CD4-positive, CD25-positive, alpha-beta regulatory T cell (primary cell): ENCODE measurements at regions not wholly inside any gene's neighbourhood (a gene's known extent, or its start where the extent isn't known, plus 50 kb on each side); places are given as distances from the start of the nearest gene placed in this dataset.

Experiments used
- ATAC-seq, 2 donors: fragments of 150-1000 bp; cut with Tn5 transposase; one replicate each; pipeline ENCODE4 v1.10.0; 2021; ENCODE audit warnings: low read depth in 2 of 2, moderate number of reproducible peaks in 2 of 2, moderate library complexity in 1 of 2
- DNase-seq, 3 donors: peaks; one replicate each; pipeline versions ENCODE4 v3.0.0 to v3.0.0-alpha.2; 2012 to 2022; ENCODE audit warnings: mixed read lengths in 1 of 3
- H3K27ac ChIP-seq: one replicate; pipeline ENCODE4 v1.7.0; 2013; ENCODE audit warnings: mild to moderate bottlenecking, low read length; ENCODE audit not compliant: insufficient read depth, poor library complexity, severe bottlenecking
- H3K27me3 ChIP-seq: one replicate; pipeline ENCODE4 v1.7.0; 2013; ENCODE audit warnings: low read length; ENCODE audit not compliant: control insufficient read depth, insufficient read depth
- H3K36me3 ChIP-seq: one replicate; pipeline ENCODE4 v1.7.0; 2013; ENCODE audit warnings: mild to moderate bottlenecking, low read length, moderate library complexity; ENCODE audit not compliant: control insufficient read depth, insufficient read depth
- H3K4me1 ChIP-seq: 2 replicates; pipeline ENCODE4 v1.7.0; 2013; ENCODE audit warnings: mild to moderate bottlenecking, low read length; ENCODE audit not compliant: insufficient read depth, control insufficient read depth, poor library complexity, severe bottlenecking
- H3K4me3 ChIP-seq: one replicate; pipeline ENCODE4 v1.7.0; 2013; ENCODE audit warnings: low read depth, mild to moderate bottlenecking, low read length, moderate library complexity
- H3K9me3 ChIP-seq, 2 experiments: 1 replicate in 1 of 2; 2 replicates in 1 of 2; pipeline ENCODE4 v1.7.0; 2013; ENCODE audit warnings: low read length in 2 of 2, mild to moderate bottlenecking in 1 of 2, moderate library complexity in 1 of 2; ENCODE audit not compliant: control insufficient read depth in 2 of 2
- H3K27ac Mint-ChIP-seq, 3 donors: one replicate each; pipeline ENCODE4 v1.8.0; 2020 to 2022; ENCODE audit warnings: mild to moderate bottlenecking in 3 of 3, mixed read lengths in 3 of 3, moderate library complexity in 2 of 3
- H3K27me3 Mint-ChIP-seq: one replicate; pipeline ENCODE4 v1.8.0; 2022; ENCODE audit warnings: mild to moderate bottlenecking, mixed read lengths
- H3K36me3 Mint-ChIP-seq: one replicate; pipeline ENCODE4 v1.8.0; 2020; ENCODE audit warnings: mixed read lengths
- H3K4me1 Mint-ChIP-seq, 4 donors: one replicate each; pipeline ENCODE4 v1.8.0; 2020 to 2022; ENCODE audit warnings: mixed read lengths in 4 of 4, mild to moderate bottlenecking in 1 of 4
- H3K4me3 Mint-ChIP-seq, 4 donors: one replicate each; pipeline ENCODE4 v1.8.0; 2020 to 2022; ENCODE audit warnings: mild to moderate bottlenecking in 4 of 4, mixed read lengths in 4 of 4, moderate library complexity in 3 of 4
- H3K9me3 Mint-ChIP-seq, 7 donors: one replicate each; pipeline ENCODE4 v1.8.0; 2020 to 2022; ENCODE audit warnings: mixed read lengths in 7 of 7, mild to moderate bottlenecking in 3 of 7, moderate library complexity in 2 of 7

GRCh38 chr11:104329078-104329665 is 165.2 kb upstream of the PDGFD start:
- no peaks in the 10 kb centered on the region for H3K36me3 Mint-ChIP-seq
- H3K27ac Mint-ChIP-seq: no peak overlapping the region
- no peaks in the 10 kb centered on the region for H3K4me1 ChIP-seq
- DNase-seq: no peak
- H3K4me1 Mint-ChIP-seq: no peaks in the 10 kb centered on the region
- H3K36me3 ChIP-seq: no peaks in the 10 kb centered on the region
- peaks cover 4% of the 10 kb centered on the region for H3K27me3 Mint-ChIP-seq
- H3K27me3 ChIP-seq: no peaks in the 10 kb centered on the region
- no peaks in the 10 kb centered on the region for H3K9me3 ChIP-seq
- no peak overlapping the region for H3K27ac ChIP-seq
- H3K4me3 ChIP-seq: no peak overlapping the region
- H3K4me3 Mint-ChIP-seq: no peak overlapping the region
- H3K9me3 Mint-ChIP-seq: no peaks in the 10 kb centered on the region
- ATAC-seq: no peak

GRCh38 chr11:104328512-104328907 is 164.6 kb upstream of the PDGFD start:
- H3K27ac ChIP-seq: no peak overlapping the region
- Mint-ChIP-seq H3K4me3 (no peak overlapping the region), H3K27me3 (peaks cover 4% of the 10 kb centered on the region), H3K9me3 (peaks cover 0 to 3% (median 0%) of the 10 kb centered on the region in 7 donors), H3K4me1 (no peaks in the 10 kb centered on the region), H3K27ac (no peak overlapping the region), H3K36me3 (no peaks in the 10 kb centered on the region)
- no peaks in the 10 kb centered on the region for H3K27me3 ChIP-seq
- no peaks in the 10 kb centered on the region for H3K9me3 ChIP-seq
- ATAC-seq: no peak
- H3K4me3 ChIP-seq: no peak overlapping the region
- no peaks in the 10 kb centered on the region for H3K4me1 ChIP-seq
- DNase-seq: no peak
- no peaks in the 10 kb centered on the region for H3K36me3 ChIP-seq

- H3K9me3 Mint-ChIP-seq: peaks cover 0 to 3% (median 0%) of the 10 kb centered on the region in 7 donors
- ATAC-seq (peak in 1 of 2 donors; percentile 24), DNase-seq (no peak)
- H3K27me3 ChIP-seq: no peaks in the 10 kb centered on the region
- no peaks in the 10 kb centered on the region for H3K4me1 Mint-ChIP-seq
- no peak overlapping the region for H3K4me3 Mint-ChIP-seq
- H3K4me3 ChIP-seq: no peak overlapping the region
- no peaks in the 10 kb centered on the region for H3K9me3 ChIP-seq
- H3K4me1 ChIP-seq: no peaks in the 10 kb centered on the region
- no peak overlapping the region for H3K27ac Mint-ChIP-seq
- no peaks in the 10 kb centered on the region for H3K36me3 ChIP-seq
- no peaks in the 10 kb centered on the region for H3K27me3 Mint-ChIP-seq
- H3K36me3 Mint-ChIP-seq: no peaks in the 10 kb centered on the region
- no peak overlapping the region for H3K27ac ChIP-seq
These were observed 164.0 kb upstream of the PDGFD start for GRCh38 chr11:104327861-104328511.

GRCh38 chr11:104325093-104325492 is 161.1 kb upstream of the PDGFD start:
- no peaks in the 10 kb centered on the region for H3K27me3 ChIP-seq
- Mint-ChIP-seq H3K4me3 (no peak overlapping the region), H3K27ac (no peak overlapping the region), H3K36me3 (no peaks in the 10 kb centered on the region), H3K4me1 (no peaks in the 10 kb centered on the region), H3K9me3 (peaks cover 0 to 3% (median 0%) of the 10 kb centered on the region in 7 donors), H3K27me3 (no peaks in the 10 kb centered on the region)
- DNase-seq (no peak), ATAC-seq (no peak)
- H3K36me3 ChIP-seq: no peaks in the 10 kb centered on the region
- no peak overlapping the region for H3K4me3 ChIP-seq
- no peaks in the 10 kb centered on the region for H3K4me1 ChIP-seq
- H3K27ac ChIP-seq: no peak overlapping the region
- no peaks in the 10 kb centered on the region for H3K9me3 ChIP-seq

- no peaks in the 10 kb centered on the region for H3K9me3 ChIP-seq
- Mint-ChIP-seq H3K27ac (no peak overlapping the region), H3K36me3 (no peaks in the 10 kb centered on the region), H3K4me3 (no peak overlapping the region), H3K9me3 (peaks cover 0 to 3% (median 0%) of the 10 kb centered on the region in 7 donors), H3K4me1 (no peaks in the 10 kb centered on the region), H3K27me3 (no peaks in the 10 kb centered on the region)
- no peaks in the 10 kb centered on the region for H3K4me1 ChIP-seq
- H3K27ac ChIP-seq: no peak overlapping the region
- H3K4me3 ChIP-seq: no peak overlapping the region
- ATAC-seq (no peak), DNase-seq (no peak)
- no peaks in the 10 kb centered on the region for H3K36me3 ChIP-seq
- no peaks in the 10 kb centered on the region for H3K27me3 ChIP-seq
These were observed 160.3 kb upstream of the PDGFD start for GRCh38 chr11:104324276-104324675.

- Mint-ChIP-seq H3K27ac (no peak overlapping the region), H3K9me3 (peaks cover 0 to 3% (median 0%) of the 10 kb centered on the region in 7 donors), H3K4me3 (no peak overlapping the region), H3K36me3 (no peaks in the 10 kb centered on the region), H3K4me1 (no peaks in the 10 kb centered on the region), H3K27me3 (no peaks in the 10 kb centered on the region)
- no peak overlapping the region for H3K27ac ChIP-seq
- H3K9me3 ChIP-seq: no peaks in the 10 kb centered on the region
- ATAC-seq (no peak), DNase-seq (no peak)
- no peaks in the 10 kb centered on the region for H3K36me3 ChIP-seq
- H3K27me3 ChIP-seq: no peaks in the 10 kb centered on the region
- no peaks in the 10 kb centered on the region for H3K4me1 ChIP-seq
- no peak overlapping the region for H3K4me3 ChIP-seq
These were observed 159.9 kb upstream of the PDGFD start for GRCh38 chr11:104323841-104324240.

- H3K27me3 Mint-ChIP-seq: no peaks in the 10 kb centered on the region
- DNase-seq: no peak
- Histone ChIP-seq H3K36me3 (no peaks in the 10 kb centered on the region), H3K27me3 (no peaks in the 10 kb centered on the region), H3K9me3 (no peaks in the 10 kb centered on the region), H3K4me1 (no peaks in the 10 kb centered on the region), H3K27ac (no peak overlapping the region), H3K4me3 (no peak overlapping the region)
- H3K4me1 Mint-ChIP-seq: no peaks in the 10 kb centered on the region
- H3K9me3 Mint-ChIP-seq: peaks cover 0 to 3% (median 0%) of the 10 kb centered on the region in 7 donors
- H3K4me3 Mint-ChIP-seq: no peak overlapping the region
- H3K36me3 Mint-ChIP-seq: no peaks in the 10 kb centered on the region
- no peak for ATAC-seq
- no peak overlapping the region for H3K27ac Mint-ChIP-seq
These were observed 158.7 kb upstream of the PDGFD start for GRCh38 chr11:104322696-104323095.

- Mint-ChIP-seq H3K4me3 (no peak overlapping the region), H3K27ac (no peak overlapping the region), H3K4me1 (no peaks in the 10 kb centered on the region), H3K27me3 (no peaks in the 10 kb centered on the region), H3K9me3 (peaks cover 0 to 3% (median 0%) of the 10 kb centered on the region in 7 donors), H3K36me3 (no peaks in the 10 kb centered on the region)
- H3K4me3 ChIP-seq: no peak overlapping the region
- H3K27ac ChIP-seq: no peak overlapping the region
- no peaks in the 10 kb centered on the region for H3K36me3 ChIP-seq
- no peaks in the 10 kb centered on the region for H3K27me3 ChIP-seq
- H3K9me3 ChIP-seq: no peaks in the 10 kb centered on the region
- DNase-seq: no peak
- ATAC-seq: no peak
- H3K4me1 ChIP-seq: no peaks in the 10 kb centered on the region
These were observed 157.0 kb upstream of the PDGFD start for GRCh38 chr11:104320956-104321355.
